Left lung (tissue), 4 donors: ENCODE measurements at regions not wholly inside any gene's neighbourhood (a gene's known extent, or its start where the extent isn't known, plus 50 kb on each side); places are given as distances from the start of the nearest gene placed in this dataset.
A peak's percentile ranks its signal among the peaks of the same experiment; 100 is the strongest.
"Not testable (repeated sequence)": the region's sequence is repeated elsewhere in the genome, so short reads cannot be mapped to it uniquely, and the experiment has no call there.

Source experiments
- ATAC-seq: fragments of 200-7000 bp; cut with Tn5 transposase; one replicate; pipeline ENCODE4 v1.9.1; 2020; ENCODE audit warnings: moderate library complexity
- DNase-seq, 4 donors: peaks; one replicate each; pipeline ENCODE4 v3.0.0-alpha.2; 2013 to 2020
- H3K27ac ChIP-seq, 2 donors: fragments of 200-600 bp; sonication (generic) in 1 of 2; one replicate each; pipeline versions ENCODE4 v1.5.0 to v1.8.0; 2020 to 2021
- H3K27me3 ChIP-seq, 2 donors: fragments of 200-600 bp; sonication (generic) in 1 of 2; one replicate each; pipeline versions ENCODE4 v1.5.0 to v1.8.0; 2020 to 2021
- H3K36me3 ChIP-seq, 2 donors: fragments of 200-600 bp; sonication (generic) in 1 of 2; one replicate each; pipeline versions ENCODE4 v1.5.0 to v1.8.0; 2020 to 2021
- H3K4me1 ChIP-seq, 2 donors: fragments of 200-600 bp; one replicate each; pipeline ENCODE4 v1.8.0; 2021
- H3K4me3 ChIP-seq, 2 donors: fragments of 200-600 bp; sonication (generic) in 1 of 2; one replicate each; pipeline versions ENCODE4 v1.5.0 to v1.8.0; 2020 to 2021; ENCODE audit warnings: mild to moderate bottlenecking in 1 of 2
- H3K9me3 ChIP-seq, 2 donors: fragments of 200-600 bp; sonication (generic) in 1 of 2; one replicate each; pipeline versions ENCODE4 v1.5.0 to v1.8.0; 2020 to 2021
- intact Hi-C, 2 donors: fragments of 100-400 bp; cut with DNase I; formaldehyde crosslinking; loops; one replicate each; pipeline versions ENCODE4 v1.11.2 to v1.14.2; 2022
- TF ChIP-seq, protein P1 (sequence below), 2 donors: fragments of 200-600 bp; sonication (generic) in 1 of 2; IDR thresholded peaks; one replicate each; pipeline versions ENCODE4 v1.5.0 to v1.8.0; 2021; ENCODE audit warnings: antibody characterized with exemption in 2 of 2
- donor health status: DM: no; HTN: yes; CAD: no.
- donor health status: DM: no; HTN: no; CAD: no.

DNA sequence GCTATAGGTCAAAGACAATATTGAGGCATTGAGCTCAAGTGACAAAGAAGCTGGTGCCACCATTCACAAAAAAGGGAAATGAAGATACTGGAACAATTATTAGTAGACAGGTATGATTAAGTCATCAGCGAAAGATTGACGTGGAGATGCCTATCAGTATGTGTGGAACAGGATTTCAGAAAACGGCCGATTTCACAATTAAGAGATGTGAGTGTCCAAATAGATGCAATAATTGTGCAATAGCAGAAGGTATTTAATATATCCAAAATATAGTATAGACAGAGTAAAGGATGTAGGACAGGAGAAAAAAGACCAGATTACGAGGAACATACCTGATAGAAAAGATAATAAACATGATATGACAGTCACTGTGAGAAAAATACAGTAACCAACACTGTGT, 433.1 kb downstream of the C12orf50 start:
- DNase-seq (no peak), ATAC-seq (no peak)
- H3K36me3 ChIP-seq: no peaks in the 10 kb centered on the region
- no peaks in the 10 kb centered on the region for H3K9me3 ChIP-seq
- TF ChIP-seq, protein P1, sequence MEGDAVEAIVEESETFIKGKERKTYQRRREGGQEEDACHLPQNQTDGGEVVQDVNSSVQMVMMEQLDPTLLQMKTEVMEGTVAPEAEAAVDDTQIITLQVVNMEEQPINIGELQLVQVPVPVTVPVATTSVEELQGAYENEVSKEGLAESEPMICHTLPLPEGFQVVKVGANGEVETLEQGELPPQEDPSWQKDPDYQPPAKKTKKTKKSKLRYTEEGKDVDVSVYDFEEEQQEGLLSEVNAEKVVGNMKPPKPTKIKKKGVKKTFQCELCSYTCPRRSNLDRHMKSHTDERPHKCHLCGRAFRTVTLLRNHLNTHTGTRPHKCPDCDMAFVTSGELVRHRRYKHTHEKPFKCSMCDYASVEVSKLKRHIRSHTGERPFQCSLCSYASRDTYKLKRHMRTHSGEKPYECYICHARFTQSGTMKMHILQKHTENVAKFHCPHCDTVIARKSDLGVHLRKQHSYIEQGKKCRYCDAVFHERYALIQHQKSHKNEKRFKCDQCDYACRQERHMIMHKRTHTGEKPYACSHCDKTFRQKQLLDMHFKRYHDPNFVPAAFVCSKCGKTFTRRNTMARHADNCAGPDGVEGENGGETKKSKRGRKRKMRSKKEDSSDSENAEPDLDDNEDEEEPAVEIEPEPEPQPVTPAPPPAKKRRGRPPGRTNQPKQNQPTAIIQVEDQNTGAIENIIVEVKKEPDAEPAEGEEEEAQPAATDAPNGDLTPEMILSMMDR (IDR thresholded peaks at IDR 0.05): no peak
- no peaks in the 10 kb centered on the region for H3K27me3 ChIP-seq
- no peak overlapping the region for H3K27ac ChIP-seq
- no peaks in the 10 kb centered on the region for H3K4me1 ChIP-seq
- H3K4me3 ChIP-seq: no peak overlapping the region
- intact Hi-C loops: no loop called here

GRCh38 chr12:87585882-87586557, 443.2 kb downstream of the C12orf50 start:
- H3K27ac ChIP-seq: no peak overlapping the region
- TF ChIP-seq, protein P1 (IDR thresholded peaks at IDR 0.05): no peak
- H3K36me3 ChIP-seq: no peaks in the 10 kb centered on the region
- intact Hi-C loops: no loop called here
- ATAC-seq (no peak), DNase-seq (no peak)
- H3K4me1 ChIP-seq: no peaks in the 10 kb centered on the region
- no peak overlapping the region for H3K4me3 ChIP-seq
- no peaks in the 10 kb centered on the region for H3K27me3 ChIP-seq
- H3K9me3 ChIP-seq: no peaks in the 10 kb centered on the region

DNA sequence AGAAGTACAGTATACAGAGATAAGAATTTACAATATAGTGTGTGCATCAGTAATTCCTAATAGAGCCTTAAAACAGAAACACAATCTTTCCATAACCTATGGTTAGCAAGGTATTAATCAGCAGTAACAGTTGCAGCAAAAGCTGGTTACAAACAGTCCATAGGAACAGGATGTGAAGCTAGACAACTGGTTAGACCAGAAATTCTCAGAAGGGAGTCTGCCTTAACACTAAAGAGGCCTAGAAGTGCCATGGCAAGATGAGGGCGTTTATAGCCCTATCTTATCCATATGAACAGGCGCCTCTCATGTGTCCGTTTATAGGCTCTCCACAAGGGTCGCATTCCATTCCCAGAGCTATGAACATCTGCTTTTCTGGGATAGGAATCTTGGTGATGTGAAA, 450.1 kb downstream of the C12orf50 start:
- H3K4me1 ChIP-seq, H3K36me3 ChIP-seq, H3K9me3 ChIP-seq, DNase-seq, ATAC-seq, H3K27ac ChIP-seq, H3K4me3 ChIP-seq, H3K27me3 ChIP-seq, intact Hi-C loops: not testable (repeated sequence)

GRCh38 chr12:87575906-87576305, 453.3 kb downstream of the C12orf50 start:
- H3K27me3 ChIP-seq: no peaks in the 10 kb centered on the region
- ATAC-seq (no peak), DNase-seq (no peak)
- TF ChIP-seq, protein P1 (IDR thresholded peaks at IDR 0.05): no peak
- H3K36me3 ChIP-seq: no peaks in the 10 kb centered on the region
- no peak overlapping the region for H3K4me3 ChIP-seq
- H3K27ac ChIP-seq: no peak overlapping the region
- H3K9me3 ChIP-seq: peaks cover 0 to 9% of the 10 kb centered on the region in 2 donors
- no peaks in the 10 kb centered on the region for H3K4me1 ChIP-seq
- intact Hi-C loops: no loop called here

GRCh38 chr12:87566918-87567317, 462.3 kb downstream of the C12orf50 start:
- ATAC-seq, H3K4me3 ChIP-seq, H3K4me1 ChIP-seq: not testable (repeated sequence)

GRCh38 chr12:87556985-87557384, 472.2 kb downstream of the C12orf50 start:
- TF ChIP-seq, protein P1 (IDR thresholded peaks at IDR 0.05): no peak
- Histone ChIP-seq H3K4me3 (no peak overlapping the region), H3K27me3 (no peaks in the 10 kb centered on the region), H3K36me3 (no peaks in the 10 kb centered on the region), H3K4me1 (no peaks in the 10 kb centered on the region), H3K9me3 (peaks cover 0 to 12% of the 10 kb centered on the region in 2 donors), H3K27ac (no peak overlapping the region)
- intact Hi-C loops: no loop called here
- ATAC-seq (no peak), DNase-seq (no peak)

More at GRCh38 chr12:87566918-87567317, 462.3 kb downstream of the C12orf50 start:
- H3K27me3 ChIP-seq, DNase-seq, intact Hi-C loops, H3K36me3 ChIP-seq, H3K27ac ChIP-seq: not testable (repeated sequence)
- H3K9me3 ChIP-seq: peaks cover 0 to 15% of the 10 kb centered on the region in 2 donors

- DNase-seq: peak in 1 of 4 donors; percentile 5
- not testable (repeated sequence) for ATAC-seq
Observed at GRCh38 chr12:87531213-87531612, 498.0 kb downstream of the C12orf50 start.

More at GRCh38 chr12:87531213-87531612, 498.0 kb downstream of the C12orf50 start:
- H3K9me3 ChIP-seq, H3K36me3 ChIP-seq, intact Hi-C loops, H3K4me1 ChIP-seq, H3K27me3 ChIP-seq, H3K4me3 ChIP-seq, H3K27ac ChIP-seq: not testable (repeated sequence)
